Stimulated activated naive CD8-positive, alpha-beta T cell treated with anti-CD3 and anti-CD28 coated beads, Interleukin-15, Interleukin-2, amounts not matched to agents 100 ng/mL and 50 ng/mL, for 24 hours (primary cell): ENCODE measurements at regions not wholly inside any gene's neighbourhood (a gene's known extent, or its start where the extent isn't known, plus 50 kb on each side); places are given as distances from the start of the nearest gene placed in this dataset.

Experiments
- H3K27ac Mint-ChIP-seq: one replicate; pipeline ENCODE4 v1.8.0; 2021; ENCODE audit warnings: mild to moderate bottlenecking, mixed read lengths
- H3K27me3 Mint-ChIP-seq: one replicate; pipeline ENCODE4 v1.8.0; 2021; ENCODE audit warnings: mixed read lengths
- H3K36me3 Mint-ChIP-seq: one replicate; pipeline ENCODE4 v1.8.0; 2021; ENCODE audit warnings: low read depth, mixed read lengths
- H3K4me1 Mint-ChIP-seq: one replicate; pipeline ENCODE4 v1.8.0; 2021; ENCODE audit warnings: low read depth, mixed read lengths
- H3K4me3 Mint-ChIP-seq: one replicate; pipeline ENCODE4 v1.8.0; 2021; ENCODE audit warnings: mild to moderate bottlenecking, mixed read lengths
- H3K9me3 Mint-ChIP-seq: one replicate; pipeline ENCODE4 v1.8.0; 2021; ENCODE audit warnings: mixed read lengths

DNA sequence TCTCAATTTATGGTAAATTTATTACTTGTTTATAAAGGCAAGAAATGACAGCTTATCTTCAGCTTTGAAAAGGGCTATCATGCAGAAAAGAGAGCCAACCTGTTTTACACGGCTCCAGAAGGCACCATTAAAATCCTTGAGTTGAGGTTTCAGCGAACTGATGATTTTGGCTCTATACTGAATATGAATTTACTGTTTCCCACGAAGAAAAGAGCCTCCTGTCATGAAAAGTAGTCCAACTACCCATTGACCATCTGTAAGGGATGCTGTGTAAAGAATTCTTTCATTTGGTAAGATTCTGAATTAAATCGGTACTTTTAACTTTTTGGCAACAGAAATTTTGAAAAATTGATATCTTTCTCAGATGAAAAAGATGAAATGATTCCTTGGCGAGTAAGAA lies 657.6 kb upstream of the ZNF608 start:
- Mint-ChIP-seq H3K36me3 (no peaks in the 10 kb centered on the region), H3K9me3 (peaks cover 6% of the 10 kb centered on the region), H3K27ac (no peak overlapping the region), H3K4me1 (peaks cover 7% of the 10 kb centered on the region), H3K4me3 (no peak overlapping the region), H3K27me3 (no peaks in the 10 kb centered on the region)

DNA sequence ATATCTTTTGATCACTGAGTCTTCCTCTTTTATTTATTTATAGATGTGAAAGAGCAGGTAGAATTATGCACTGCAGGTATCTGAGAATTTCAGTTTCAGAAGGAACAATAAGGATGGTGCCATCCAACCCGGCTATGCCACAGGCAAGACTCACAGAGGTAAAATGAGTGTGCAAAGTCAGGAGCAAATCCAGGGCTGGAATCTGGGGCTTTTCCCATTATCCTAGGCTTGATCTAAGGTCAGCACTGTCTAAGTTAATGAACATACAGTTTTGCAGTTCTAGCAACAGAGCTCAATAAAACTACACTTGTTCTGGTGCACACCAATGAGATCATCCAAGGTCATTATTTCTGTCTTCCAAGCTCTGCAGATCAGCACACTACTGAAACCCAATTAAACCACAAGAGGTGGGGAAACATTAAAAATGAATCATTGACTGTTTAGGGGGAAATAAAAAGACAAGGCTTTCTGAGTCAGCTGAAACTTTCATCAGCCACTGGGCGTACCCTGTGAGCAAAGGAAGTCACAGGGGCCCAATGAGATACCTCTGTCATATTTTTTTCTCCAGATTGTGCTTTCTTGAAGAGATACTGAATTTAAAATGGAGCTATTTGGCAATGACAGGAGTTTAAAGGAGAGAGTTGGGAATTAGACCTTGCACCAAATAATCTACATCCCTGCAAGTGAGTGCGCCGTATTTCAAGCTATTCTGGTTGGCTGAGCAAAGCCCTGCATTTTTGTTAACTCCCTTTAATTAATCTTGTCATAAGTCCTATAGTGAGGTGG lies 662.2 kb upstream of the ZNF608 start:
- Mint-ChIP-seq H3K27ac (no peak overlapping the region), H3K27me3 (no peaks in the 10 kb centered on the region), H3K4me3 (no peak overlapping the region), H3K36me3 (no peaks in the 10 kb centered on the region), H3K9me3 (peaks cover 6% of the 10 kb centered on the region), H3K4me1 (peaks cover 23% of the 10 kb centered on the region)

DNA sequence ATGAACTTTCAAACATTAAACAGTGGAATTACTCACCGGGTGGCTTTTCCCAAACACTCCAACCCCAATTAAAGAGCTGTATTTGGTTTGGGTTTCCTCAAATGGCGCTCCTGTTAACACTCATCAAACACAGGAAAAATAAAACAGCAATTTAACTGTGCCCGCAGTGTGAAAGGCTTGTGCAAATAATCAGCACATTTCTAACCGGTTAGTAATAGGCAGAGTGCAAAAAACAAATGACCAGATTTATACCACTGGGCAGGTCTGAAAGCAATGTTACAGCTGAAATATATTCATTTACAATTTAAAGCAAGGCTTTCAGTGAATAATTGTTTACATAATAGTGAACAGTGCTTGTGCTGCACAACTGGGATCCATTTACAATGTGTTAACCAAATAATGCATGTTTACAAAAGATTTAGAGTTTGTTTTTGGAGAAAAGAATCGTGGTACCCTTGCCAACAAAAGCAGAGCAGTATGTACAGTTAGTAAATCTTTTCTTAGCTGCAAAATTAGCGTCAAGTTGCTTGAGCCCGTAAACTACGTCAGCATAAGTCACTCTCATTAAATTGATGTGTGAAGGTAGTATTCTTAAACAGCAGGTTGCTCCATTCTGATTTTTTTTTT lies 662.9 kb upstream of the ZNF608 start:
- Mint-ChIP-seq H3K9me3 (peaks cover 6% of the 10 kb centered on the region), H3K27me3 (no peaks in the 10 kb centered on the region), H3K36me3 (no peaks in the 10 kb centered on the region), H3K4me1 (peaks cover 23% of the 10 kb centered on the region), H3K4me3 (no peak overlapping the region), H3K27ac (no peak overlapping the region)

DNA sequence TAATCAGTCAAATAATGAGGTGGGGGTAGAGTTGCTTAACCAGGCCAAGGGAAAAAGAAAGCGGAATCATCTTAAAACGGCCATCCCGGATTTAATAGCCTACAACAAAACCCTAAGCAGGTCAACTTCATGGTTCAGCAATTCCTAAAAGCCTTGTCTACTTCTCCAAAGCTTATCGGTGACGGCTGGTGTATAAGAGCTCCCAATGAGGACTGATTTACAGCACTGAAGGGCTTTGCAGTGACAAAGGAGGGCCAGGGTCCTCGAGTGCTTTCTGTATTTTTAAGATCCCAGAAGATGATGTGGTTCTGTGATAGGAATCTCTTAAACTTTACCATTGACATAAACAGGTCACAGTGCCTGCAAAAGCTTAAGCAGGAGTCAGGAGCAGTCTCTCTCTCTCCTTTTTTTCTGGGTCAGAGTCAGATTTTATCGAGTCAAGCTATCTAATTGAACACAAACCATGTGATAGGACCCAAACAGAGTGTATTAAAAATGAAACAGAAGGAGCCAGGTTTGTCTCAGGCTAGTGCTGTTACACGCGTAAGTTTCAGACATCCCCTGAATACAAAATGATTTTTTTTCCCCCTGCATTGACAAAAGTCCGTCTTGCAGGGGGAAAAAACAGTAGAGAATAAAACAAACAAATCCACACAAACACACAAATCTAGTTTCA lies 663.6 kb upstream of the ZNF608 start:
- no peaks in the 10 kb centered on the region for H3K36me3 Mint-ChIP-seq
- H3K27me3 Mint-ChIP-seq: no peaks in the 10 kb centered on the region
- H3K4me1 Mint-ChIP-seq: peaks cover 23% of the 10 kb centered on the region
- H3K9me3 Mint-ChIP-seq: peaks cover 6% of the 10 kb centered on the region
- no peak overlapping the region for H3K4me3 Mint-ChIP-seq
- H3K27ac Mint-ChIP-seq: no peak overlapping the region

DNA sequence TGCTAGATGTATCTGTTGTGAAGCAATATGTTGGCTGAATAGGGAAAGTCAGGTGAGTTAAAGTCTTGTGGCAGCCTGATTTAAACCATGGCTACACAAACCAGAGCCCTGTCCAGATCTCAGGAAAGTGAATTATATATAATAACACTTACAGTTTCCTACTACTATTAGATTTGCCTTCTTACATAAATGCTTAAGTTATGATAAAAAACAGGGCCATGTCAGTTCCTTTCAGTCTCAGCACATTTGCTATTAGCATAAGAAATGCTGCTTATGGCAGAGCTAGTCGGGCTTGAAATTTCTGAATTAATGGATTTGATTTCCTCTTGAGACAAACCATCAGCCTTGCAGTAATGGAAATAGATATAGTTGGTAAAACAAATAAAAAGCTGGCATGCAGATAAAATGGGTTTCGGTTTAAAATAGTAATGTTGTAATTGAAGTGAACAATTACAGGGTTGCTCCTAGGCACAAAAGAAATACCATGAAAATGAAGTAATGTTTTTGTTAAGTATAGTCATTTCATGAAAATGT lies 664.2 kb upstream of the ZNF608 start:
- Mint-ChIP-seq H3K4me3 (no peak overlapping the region), H3K36me3 (no peaks in the 10 kb centered on the region), H3K27ac (no peak overlapping the region), H3K4me1 (peaks cover 23% of the 10 kb centered on the region), H3K9me3 (peaks cover 6% of the 10 kb centered on the region), H3K27me3 (no peaks in the 10 kb centered on the region)

DNA sequence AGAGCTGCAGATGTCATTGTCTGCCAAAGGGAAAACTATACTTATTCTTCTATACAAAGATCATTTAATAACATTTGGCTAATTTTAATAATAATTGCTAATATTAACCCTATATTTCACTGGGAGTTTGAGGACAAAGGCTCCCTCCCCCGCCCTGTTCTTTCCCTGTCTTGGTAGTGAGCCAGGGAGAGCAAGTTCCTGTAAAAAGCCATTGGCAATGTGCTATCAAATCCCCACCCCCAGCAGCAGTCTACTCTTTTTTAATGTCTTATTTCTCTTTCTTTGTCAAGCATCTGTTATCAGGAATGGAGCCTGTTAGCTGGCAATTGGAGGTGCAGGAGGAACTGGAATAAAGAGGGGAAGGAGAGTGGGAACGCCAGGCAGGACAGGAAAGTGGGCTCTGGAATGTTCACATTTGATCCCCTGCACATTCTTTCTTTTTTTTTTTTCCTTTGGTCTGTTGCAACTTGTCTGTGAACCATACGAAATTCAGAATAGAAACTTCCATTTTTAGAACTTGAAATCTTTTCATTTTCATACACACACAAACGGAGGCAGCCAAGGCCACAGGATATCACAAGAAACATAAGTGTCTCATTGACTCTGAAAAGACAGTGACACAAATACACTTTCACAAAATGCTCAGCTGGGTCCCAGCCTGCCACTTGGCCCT lies 664.8 kb upstream of the ZNF608 start:
- no peak overlapping the region for H3K27ac Mint-ChIP-seq
- H3K27me3 Mint-ChIP-seq: no peaks in the 10 kb centered on the region
- peaks cover 3% of the 10 kb centered on the region for H3K9me3 Mint-ChIP-seq
- no peak overlapping the region for H3K4me3 Mint-ChIP-seq
- H3K36me3 Mint-ChIP-seq: no peaks in the 10 kb centered on the region
- peaks cover 23% of the 10 kb centered on the region for H3K4me1 Mint-ChIP-seq

DNA sequence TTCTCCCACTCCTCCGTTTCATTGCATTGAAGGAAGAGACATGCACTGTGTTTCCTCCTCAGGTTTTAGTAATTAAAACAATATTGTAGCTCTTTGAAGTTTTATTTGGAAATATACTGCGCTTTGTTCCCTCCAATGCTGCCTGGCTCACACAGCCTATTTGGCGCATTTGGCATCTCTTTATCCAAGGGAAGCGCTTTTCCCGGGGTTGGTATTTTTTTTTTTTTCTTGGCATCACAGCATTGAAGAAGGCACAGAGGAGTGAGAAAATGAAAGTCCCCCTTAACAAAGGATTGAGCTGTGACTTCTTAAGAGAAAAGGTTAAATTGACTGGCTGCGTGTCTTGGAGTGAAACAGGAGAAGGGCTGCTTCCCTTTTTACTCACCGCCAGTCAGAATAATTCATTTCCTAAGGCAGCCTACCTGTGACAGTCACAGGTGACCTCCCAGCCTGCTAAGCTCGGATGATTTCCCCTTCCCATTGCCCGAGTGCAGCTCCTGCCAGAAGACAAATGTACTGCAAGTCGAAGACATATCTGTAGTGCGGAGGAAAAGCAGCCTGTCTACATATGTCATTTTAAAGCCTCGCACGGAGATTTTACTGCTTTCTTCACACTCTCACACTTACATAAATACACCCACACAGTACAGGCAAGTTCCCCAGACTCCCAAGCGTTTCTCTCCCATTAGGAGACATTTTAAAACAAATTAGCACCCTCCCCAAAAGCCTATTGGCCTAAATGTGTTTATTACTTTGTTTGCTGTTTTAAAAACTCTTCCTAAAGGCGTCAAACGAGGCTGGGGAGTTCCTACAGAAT lies 665.5 kb upstream of the ZNF608 start:
- Mint-ChIP-seq H3K4me1 (peaks cover 23% of the 10 kb centered on the region), H3K4me3 (no peak overlapping the region), H3K9me3 (no peaks in the 10 kb centered on the region)

DNA sequence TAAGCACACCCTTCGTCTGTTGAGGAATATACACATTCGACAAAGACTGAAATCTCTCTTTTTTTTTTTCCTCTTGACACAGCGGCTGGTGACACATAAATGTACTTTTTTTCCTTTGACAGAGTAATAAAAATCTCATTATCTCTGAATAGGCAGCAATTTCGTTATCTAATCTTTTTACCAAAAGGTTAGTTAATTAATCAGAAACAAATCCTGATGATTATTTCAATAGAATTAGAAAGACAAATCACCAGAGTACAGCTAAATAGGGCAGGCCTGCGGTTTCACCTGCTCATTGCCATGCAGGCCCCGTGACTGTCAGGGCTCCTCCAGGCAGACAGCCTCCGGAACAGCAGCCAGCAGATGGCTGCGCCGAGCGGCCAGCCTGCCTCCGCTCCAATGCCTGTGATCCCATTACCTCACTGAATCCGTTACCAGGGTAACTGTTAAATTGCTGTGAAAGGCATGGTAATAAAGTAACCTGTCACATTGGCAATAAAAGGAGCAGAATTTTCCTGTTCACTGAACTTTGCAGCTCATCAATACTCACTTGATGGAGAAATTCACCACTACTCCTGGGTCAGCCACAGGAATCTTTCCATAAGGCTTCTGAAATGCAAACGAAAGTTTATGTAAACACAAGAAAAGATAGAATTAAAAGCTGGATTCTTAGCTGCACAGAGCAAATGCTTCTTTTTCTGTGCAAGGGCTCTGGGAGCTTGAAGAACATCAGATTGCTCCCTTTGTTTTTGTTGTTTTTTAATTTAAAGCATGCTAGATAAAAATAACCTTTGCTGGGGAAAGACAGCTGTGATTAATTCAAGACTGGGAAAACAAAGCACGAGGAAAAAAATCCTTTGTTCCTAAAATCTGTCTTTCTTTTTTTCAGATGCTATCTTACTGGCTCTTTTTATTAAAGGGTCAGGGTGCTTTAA lies 666.4 kb upstream of the ZNF608 start:
- no peak overlapping the region for H3K4me3 Mint-ChIP-seq
- no peaks in the 10 kb centered on the region for H3K36me3 Mint-ChIP-seq
- H3K27ac Mint-ChIP-seq: no peak overlapping the region
- H3K4me1 Mint-ChIP-seq: peaks cover 23% of the 10 kb centered on the region
- H3K27me3 Mint-ChIP-seq: no peaks in the 10 kb centered on the region
- H3K9me3 Mint-ChIP-seq: no peaks in the 10 kb centered on the region

More for the DNA sequence above, 665.5 kb upstream of the ZNF608 start:
- Mint-ChIP-seq H3K36me3 (no peaks in the 10 kb centered on the region), H3K27ac (no peak overlapping the region), H3K27me3 (no peaks in the 10 kb centered on the region)

DNA sequence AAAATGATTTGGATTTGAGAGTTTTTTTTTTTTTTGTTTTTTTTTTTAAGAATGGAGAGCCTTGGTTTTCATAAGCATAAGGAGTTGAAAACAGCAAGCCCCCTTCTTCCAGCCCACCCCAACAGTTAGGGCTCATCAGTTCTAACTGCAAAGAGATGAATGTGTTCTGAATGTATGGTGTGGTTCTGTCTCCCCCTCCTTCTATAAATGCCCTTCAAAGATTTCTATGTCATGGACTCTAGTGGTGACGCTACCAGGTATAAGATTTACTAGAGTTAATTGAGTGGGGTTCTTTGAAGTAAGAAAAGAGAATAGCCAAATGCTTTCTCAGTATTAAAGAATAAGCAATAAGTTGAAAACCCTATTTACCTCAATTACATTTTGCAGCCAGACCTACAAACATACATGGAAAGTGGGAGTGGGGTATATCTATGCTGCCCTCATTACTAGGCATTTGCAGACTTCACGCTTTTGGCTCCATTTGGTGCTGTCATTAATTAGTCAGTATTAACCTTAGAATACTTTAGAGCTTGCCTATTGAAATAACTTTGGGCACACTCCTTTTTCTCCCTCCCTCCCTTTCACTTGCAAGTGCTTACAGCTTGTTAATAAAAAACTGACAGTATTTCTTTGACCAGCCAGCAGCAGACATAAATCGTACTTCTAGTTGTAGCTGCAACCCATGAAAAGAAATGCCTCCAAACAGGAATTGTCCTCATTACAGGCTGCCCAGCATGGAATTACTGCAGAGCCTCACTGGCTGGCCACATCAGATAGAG lies 667.2 kb upstream of the ZNF608 start:
- Mint-ChIP-seq H3K4me1 (peaks cover 19% of the 10 kb centered on the region), H3K36me3 (no peaks in the 10 kb centered on the region), H3K27me3 (no peaks in the 10 kb centered on the region), H3K9me3 (no peaks in the 10 kb centered on the region), H3K27ac (no peak overlapping the region), H3K4me3 (no peak overlapping the region)

DNA sequence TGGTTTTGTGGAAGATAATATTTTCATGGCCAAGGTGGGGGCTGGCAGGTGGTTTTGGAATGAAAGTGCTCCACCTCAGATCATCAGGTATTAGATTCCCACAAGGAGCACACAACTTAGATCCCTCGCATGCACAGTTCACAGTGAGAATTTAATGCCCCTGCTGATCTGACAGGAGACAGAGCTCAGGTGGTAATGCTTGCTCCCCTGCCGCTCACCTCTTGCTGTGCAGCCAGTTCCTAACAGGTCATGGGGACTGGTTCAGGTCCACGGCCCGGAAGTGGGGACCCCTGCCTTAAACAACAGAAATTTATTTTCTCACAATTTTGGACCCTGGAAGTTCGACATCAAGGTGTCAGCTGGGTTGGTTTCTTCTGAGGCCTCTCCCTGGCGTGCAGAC lies 668.7 kb upstream of the ZNF608 start:
- peaks cover 12% of the 10 kb centered on the region for H3K4me1 Mint-ChIP-seq
- no peaks in the 10 kb centered on the region for H3K27me3 Mint-ChIP-seq
- no peak overlapping the region for H3K4me3 Mint-ChIP-seq
- H3K27ac Mint-ChIP-seq: no peak overlapping the region
- H3K36me3 Mint-ChIP-seq: no peaks in the 10 kb centered on the region
- H3K9me3 Mint-ChIP-seq: no peaks in the 10 kb centered on the region

DNA sequence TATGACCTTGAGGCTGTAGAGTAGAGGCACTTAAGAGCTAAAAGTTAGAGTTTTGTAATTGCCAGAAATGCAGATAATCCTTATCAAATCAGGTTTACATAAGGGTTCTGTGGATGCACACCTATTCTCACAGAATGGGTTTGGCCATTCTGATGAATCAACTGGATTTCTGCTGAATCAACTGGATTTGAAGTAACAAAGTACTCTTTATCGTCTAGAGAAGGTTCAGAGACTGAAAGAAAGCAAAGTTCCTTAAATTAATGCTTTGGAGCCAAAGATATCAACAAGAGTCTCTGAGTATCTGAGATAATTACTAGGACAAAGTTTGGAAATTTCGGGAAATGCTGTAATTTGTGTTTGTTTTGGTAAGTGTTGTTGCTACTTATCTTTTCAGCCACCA lies 669.6 kb upstream of the ZNF608 start:
- no peaks in the 10 kb centered on the region for H3K9me3 Mint-ChIP-seq
- no peaks in the 10 kb centered on the region for H3K27me3 Mint-ChIP-seq
- peaks cover 12% of the 10 kb centered on the region for H3K4me1 Mint-ChIP-seq
- no peak overlapping the region for H3K4me3 Mint-ChIP-seq
- H3K27ac Mint-ChIP-seq: no peak overlapping the region
- no peaks in the 10 kb centered on the region for H3K36me3 Mint-ChIP-seq

DNA sequence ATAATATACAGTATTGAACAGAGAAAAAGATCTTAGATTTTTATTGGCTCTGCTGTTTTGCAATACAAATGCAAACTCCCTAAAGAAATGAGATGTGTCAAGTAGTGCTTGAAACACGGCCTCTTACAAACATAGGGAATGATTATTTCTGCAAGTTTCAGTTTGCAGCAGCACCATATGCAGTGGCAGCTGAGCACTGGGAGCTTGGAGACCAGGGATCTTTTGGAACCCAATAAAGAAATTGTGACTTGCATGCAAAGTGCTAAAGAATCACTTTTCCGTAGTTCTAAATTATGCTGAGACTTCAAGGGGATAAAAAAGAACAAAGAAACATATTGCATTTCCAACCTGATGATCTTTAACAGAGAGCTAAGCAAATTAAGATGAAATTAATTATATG lies 674.6 kb upstream of the ZNF608 start:
- H3K9me3 Mint-ChIP-seq: peaks cover 6% of the 10 kb centered on the region
- no peaks in the 10 kb centered on the region for H3K36me3 Mint-ChIP-seq
- no peaks in the 10 kb centered on the region for H3K4me1 Mint-ChIP-seq
- no peaks in the 10 kb centered on the region for H3K27me3 Mint-ChIP-seq
- H3K4me3 Mint-ChIP-seq: no peak overlapping the region
- H3K27ac Mint-ChIP-seq: no peak overlapping the region

DNA sequence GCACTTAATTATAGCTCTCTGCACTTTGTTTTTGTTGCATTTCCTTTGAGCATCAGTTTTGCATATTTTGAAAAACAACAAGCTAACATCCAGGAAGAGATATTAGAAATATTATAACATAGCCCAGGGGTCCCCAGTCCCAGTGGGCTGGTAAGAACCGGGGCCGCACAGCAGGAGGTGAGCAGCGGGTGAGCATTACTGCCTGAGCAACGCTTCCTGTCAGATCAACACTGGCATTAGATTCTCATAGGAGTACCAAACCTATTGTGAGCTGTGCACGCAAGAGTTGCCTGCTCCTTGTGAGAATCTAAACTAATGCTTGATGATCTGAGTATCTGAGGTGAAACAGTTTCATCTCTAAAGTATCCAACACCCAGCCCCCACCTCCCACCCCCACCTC lies 675.9 kb upstream of the ZNF608 start:
- H3K27ac Mint-ChIP-seq: no peak overlapping the region
- H3K9me3 Mint-ChIP-seq: peaks cover 6% of the 10 kb centered on the region
- H3K4me1 Mint-ChIP-seq: no peaks in the 10 kb centered on the region
- no peak overlapping the region for H3K4me3 Mint-ChIP-seq
- H3K36me3 Mint-ChIP-seq: no peaks in the 10 kb centered on the region
- H3K27me3 Mint-ChIP-seq: no peaks in the 10 kb centered on the region
